ENCODE measurements at regions not wholly inside any gene's neighbourhood (a gene's known extent, or its start where the extent isn't known, plus 50 kb on each side); places are given as distances from the start of the nearest gene placed in this dataset.

DNA sequence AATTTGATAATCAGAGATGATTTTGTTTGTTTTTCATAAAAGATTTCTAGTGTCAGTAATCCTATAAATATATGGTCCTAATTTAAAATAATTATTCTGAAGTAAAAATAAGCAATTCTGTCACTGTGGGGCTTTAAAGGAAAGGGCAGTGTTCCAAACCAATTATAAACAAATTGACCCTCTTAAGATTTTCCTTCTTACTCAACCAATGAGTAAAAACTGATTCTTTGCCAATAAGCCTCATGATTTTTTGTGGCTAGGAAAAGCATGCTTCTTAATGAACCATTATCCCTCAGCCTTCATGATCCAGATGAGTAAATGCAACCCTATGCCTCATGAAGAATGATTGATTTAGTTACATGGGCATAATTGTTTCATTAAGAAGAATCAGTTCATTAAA, 1010.4 kb downstream of the ADGRL3 start:
- TF ChIP-seq, protein P1, sequence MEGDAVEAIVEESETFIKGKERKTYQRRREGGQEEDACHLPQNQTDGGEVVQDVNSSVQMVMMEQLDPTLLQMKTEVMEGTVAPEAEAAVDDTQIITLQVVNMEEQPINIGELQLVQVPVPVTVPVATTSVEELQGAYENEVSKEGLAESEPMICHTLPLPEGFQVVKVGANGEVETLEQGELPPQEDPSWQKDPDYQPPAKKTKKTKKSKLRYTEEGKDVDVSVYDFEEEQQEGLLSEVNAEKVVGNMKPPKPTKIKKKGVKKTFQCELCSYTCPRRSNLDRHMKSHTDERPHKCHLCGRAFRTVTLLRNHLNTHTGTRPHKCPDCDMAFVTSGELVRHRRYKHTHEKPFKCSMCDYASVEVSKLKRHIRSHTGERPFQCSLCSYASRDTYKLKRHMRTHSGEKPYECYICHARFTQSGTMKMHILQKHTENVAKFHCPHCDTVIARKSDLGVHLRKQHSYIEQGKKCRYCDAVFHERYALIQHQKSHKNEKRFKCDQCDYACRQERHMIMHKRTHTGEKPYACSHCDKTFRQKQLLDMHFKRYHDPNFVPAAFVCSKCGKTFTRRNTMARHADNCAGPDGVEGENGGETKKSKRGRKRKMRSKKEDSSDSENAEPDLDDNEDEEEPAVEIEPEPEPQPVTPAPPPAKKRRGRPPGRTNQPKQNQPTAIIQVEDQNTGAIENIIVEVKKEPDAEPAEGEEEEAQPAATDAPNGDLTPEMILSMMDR (IDR thresholded peaks at IDR 0.05), result no peak
- TF ChIP-seq POLR2AphosphoS5 (IDR thresholded peaks at IDR 0.05), result no peak
